Renal pelvis (tissue), 1 donor: ENCODE measurements at regions not wholly inside any gene's neighbourhood (a gene's known extent, or its start where the extent isn't known, plus 50 kb on each side); places are given as distances from the start of the nearest gene placed in this dataset.

Source experiments
- DNase-seq: peaks from one replicate; pipeline ENCODE4 v3.0.0-alpha.2; 2013

GRCh38 chr12:127340381-127340780 lies 926.6 kb upstream of the TMEM132C start:
- no peak for DNase-seq

GRCh38 chr12:127342861-127343260 lies 924.1 kb upstream of the TMEM132C start:
- DNase-seq = no peak

- no peak for DNase-seq
Observed at GRCh38 chr12:127343940-127344339, 923.0 kb upstream of the TMEM132C start.

- DNase-seq = no peak
Observed at GRCh38 chr12:127351481-127352010, 915.4 kb upstream of the TMEM132C start.

- DNase-seq = no peak
Observed at GRCh38 chr12:127355061-127355841, 911.7 kb upstream of the TMEM132C start.

- no peak for DNase-seq
Observed at GRCh38 chr12:127358888-127359287, 908.1 kb upstream of the TMEM132C start.

GRCh38 chr12:127360580-127360979 lies 906.4 kb upstream of the TMEM132C start:
- DNase-seq = no peak

GRCh38 chr12:127362121-127362520 lies 904.8 kb upstream of the TMEM132C start:
- DNase-seq = no peak

GRCh38 chr12:127363392-127363791 lies 903.6 kb upstream of the TMEM132C start:
- DNase-seq = no peak

- DNase-seq = no peak
Observed at GRCh38 chr12:127373559-127373958, 893.4 kb upstream of the TMEM132C start.

- no peak for DNase-seq
Observed at GRCh38 chr12:127374447-127374846, 892.5 kb upstream of the TMEM132C start.

- peak; percentile 35 for DNase-seq
Observed at GRCh38 chr12:127381043-127381668, 885.8 kb upstream of the TMEM132C start.

GRCh38 chr12:127381681-127382080 lies 885.3 kb upstream of the TMEM132C start:
- no peak for DNase-seq

GRCh38 chr12:127383281-127383680 lies 883.7 kb upstream of the TMEM132C start:
- DNase-seq = peak; percentile 1

GRCh38 chr12:127386723-127387122 lies 880.2 kb upstream of the TMEM132C start:
- no peak for DNase-seq

- DNase-seq = no peak
Observed at GRCh38 chr12:127388985-127389384, 878.0 kb upstream of the TMEM132C start.

- peak; percentile 74 for DNase-seq
Observed at GRCh38 chr12:127389923-127390322, 877.0 kb upstream of the TMEM132C start.

- no peak for DNase-seq
Observed at GRCh38 chr12:127393465-127393864, 873.5 kb upstream of the TMEM132C start.

GRCh38 chr12:127393896-127394295 lies 873.1 kb upstream of the TMEM132C start:
- no peak for DNase-seq

- no peak for DNase-seq
Observed at GRCh38 chr12:127396734-127397133, 870.2 kb upstream of the TMEM132C start.

GRCh38 chr12:127398016-127398710 lies 868.8 kb upstream of the TMEM132C start:
- no peak for DNase-seq

GRCh38 chr12:127399451-127399850 lies 867.5 kb upstream of the TMEM132C start:
- DNase-seq = no peak

- no peak for DNase-seq
Observed at GRCh38 chr12:127400221-127400620, 866.7 kb upstream of the TMEM132C start.
